GM12878 (cell line): ENCODE measurements at regions not wholly inside any gene's neighbourhood (a gene's known extent, or its start where the extent isn't known, plus 50 kb on each side); places are given as distances from the start of the nearest gene placed in this dataset.

ENCODE experiments used
- ATAC-seq: fragments of 200-7000 bp; cut with Tn5 transposase; 3 replicates; pipeline ENCODE4 v1.9.1; 2020; ENCODE audit warnings: mild to moderate bottlenecking, moderate library complexity
- BruUV-seq: library from RNA; stranded (reverse); fragments of 400-500 nt; replicated peaks from 2 replicates; lab custom pipeline; 2021; lab: Mats Ljungman, UMichigan
- CTCF ChIA-PET: fragments of 300-600 bp; sonication (Branson Sonifier 250); formaldehyde crosslinking; extraction: SDS; loops from one replicate; lab custom pipeline; 2021; ENCODE audit warnings: inconsistent platforms; lab: Yijun Ruan, JAX
- POLR2A ChIA-PET: fragments of 350-600 bp; formaldehyde crosslinking; extraction: SDS; loops from one replicate; lab custom pipeline; 2021; ENCODE audit warnings: inconsistent platforms; lab: Charles Lee
- RAD21 ChIA-PET: fragments of 300-600 bp; sonication (Branson Sonifier 250); formaldehyde crosslinking; loops from one replicate; lab custom pipeline; 2023; ENCODE audit warnings: antibody characterized with exemption; ENCODE audit not compliant: unreplicated experiment; lab: Charles Lee
- SMC1A ChIA-PET: fragments of 300-600 bp; sonication (Branson Sonifier 250); formaldehyde crosslinking; loops from one replicate; lab custom pipeline; 2023; ENCODE audit not compliant: unreplicated experiment, uncharacterized antibody; lab: Charles Lee
- DNase-seq: peaks from one replicate; pipeline ENCODE4 v3.0.0-alpha.2; 2011; ENCODE audit warnings: low read depth, low spot score
- FAIRE-seq: peaks from 3 replicates; lab custom pipeline; 2011; peaks lifted over from hg19 to GRCh38; lab: Jason Lieb, UNC
- H2AFZ ChIP-seq: 2 replicates; pipeline ENCODE4 v1.6.0; 2011; ENCODE audit warnings: low read depth, low read length, control low read depth; ENCODE audit not compliant: control insufficient read depth
- H3K27ac ChIP-seq: 2 replicates; pipeline ENCODE4 v1.5.1; 2011; ENCODE audit warnings: control low read depth; ENCODE audit not compliant: control insufficient read depth, insufficient read depth
- H3K27me3 ChIP-seq, 2 experiments: replicated peaks in 1 of 2; 2 replicates each; pipeline versions ENCODE4 v1.6.0 to v1.6.1; 2011; ENCODE audit warnings: low read length in 1 of 2; ENCODE audit not compliant: control insufficient read depth in 2 of 2, insufficient read depth in 2 of 2
- H3K36me3 ChIP-seq, 2 experiments: 2 replicates each; pipeline ENCODE4 v1.5.1; 2011; ENCODE audit warnings: low read length in 1 of 2; ENCODE audit not compliant: control insufficient read depth in 2 of 2, insufficient read depth in 2 of 2
- H3K4me1 ChIP-seq: 2 replicates; pipeline ENCODE4 v1.6.1; 2011; ENCODE audit warnings: mild to moderate bottlenecking, low read length, moderate library complexity, mixed read lengths; ENCODE audit not compliant: control insufficient read depth, insufficient read depth
- H3K4me2 ChIP-seq: 2 replicates; pipeline ENCODE4 v1.6.0; 2011; ENCODE audit warnings: control low read depth; ENCODE audit not compliant: control insufficient read depth, insufficient read depth
- H3K4me3 ChIP-seq: fragments of 200-600 bp; sonication (generic); 2 replicates; pipeline ENCODE4 v1.5.1; 2016
- H3K79me2 ChIP-seq: 2 replicates; pipeline ENCODE4 v1.6.0; 2011; ENCODE audit warnings: low read length; ENCODE audit not compliant: control insufficient read depth, insufficient read depth
- H3K9ac ChIP-seq: 2 replicates; pipeline ENCODE4 v1.8.0; 2011; ENCODE audit warnings: low read length, control low read depth, mixed read lengths; ENCODE audit not compliant: control insufficient read depth, insufficient read depth
- H3K9me3 ChIP-seq: replicated peaks from 3 replicates; pipeline ENCODE4 v1.5.1; 2011; ENCODE audit warnings: mild to moderate bottlenecking, low read length; ENCODE audit not compliant: control insufficient read depth, insufficient read depth
- H4K20me1 ChIP-seq: 2 replicates; pipeline ENCODE4 v1.6.0; 2011; ENCODE audit not compliant: control insufficient read depth, insufficient read depth
- EED ChIP-seq: sonication (generic); IDR thresholded peaks from 2 replicates; pipeline ENCODE4 v1.6.1; 2016; ENCODE audit warnings: antibody characterized with exemption, low read depth
- EGR1 ChIP-seq, 2 experiments: IDR thresholded peaks; 1 replicate in 1 of 2; 2 replicates in 1 of 2; pipeline ENCODE4 v1.6.1; 2011 to 2012; ENCODE audit warnings: low read depth in 2 of 2, low read length in 2 of 2, borderline replicate concordance in 1 of 2, mild to moderate bottlenecking in 1 of 2, moderate library complexity in 1 of 2
- MEF2A ChIP-seq: IDR thresholded peaks from 2 replicates; pipeline ENCODE4 v1.6.1; 2011; ENCODE audit warnings: low read depth, mild to moderate bottlenecking, low read length, moderate library complexity; ENCODE audit not compliant: insufficient read depth
- NFXL1 ChIP-seq: fragments of 450-650 bp; IDR thresholded peaks from 2 replicates; pipeline ENCODE4 v1.6.1; 2017; ENCODE audit warnings: antibody characterized with exemption, mild to moderate bottlenecking, borderline replicate concordance
- NFYB ChIP-seq: IDR thresholded peaks from 2 replicates; pipeline ENCODE4 v1.6.1; 2011; ENCODE audit warnings: low read depth, mild to moderate bottlenecking, low read length, improper control_type of control experiment, moderate library complexity; ENCODE audit not compliant: insufficient read depth
- NR2C2 ChIP-seq: IDR thresholded peaks from 2 replicates; pipeline ENCODE4 v1.6.1; 2011; ENCODE audit warnings: borderline replicate concordance, low read depth; ENCODE audit not compliant: control insufficient read depth, insufficient read length
- NRF1 ChIP-seq: conservative IDR thresholded peaks from 2 replicates; pipeline ENCODE4 v1.6.1; 2011; ENCODE audit warnings: mild to moderate bottlenecking, low read depth, low read length, improper control_type of control experiment
- PAX8 ChIP-seq: fragments of 450-650 bp; IDR thresholded peaks from 2 replicates; pipeline ENCODE4 v1.6.1; 2017; ENCODE audit warnings: mild to moderate bottlenecking, moderate library complexity
- POLR2A ChIP-seq: IDR thresholded peaks from 2 replicates; pipeline ENCODE4 v1.6.1; 2011; ENCODE audit warnings: low read depth, mild to moderate bottlenecking, low read length
- RCOR1 ChIP-seq: conservative IDR thresholded peaks from 2 replicates; pipeline ENCODE4 v1.6.1; 2012; ENCODE audit warnings: low read depth, low read length, improper control_type of control experiment
- SIX5 ChIP-seq: IDR thresholded peaks from 2 replicates; pipeline ENCODE4 v1.6.1; 2011; ENCODE audit warnings: mild to moderate bottlenecking, low read depth, low read length, moderate library complexity; ENCODE audit not compliant: severe bottlenecking
- SREBF2 ChIP-seq: IDR thresholded peaks from 2 replicates; pipeline ENCODE4 v1.6.1; 2012; ENCODE audit warnings: mild to moderate bottlenecking, low read length
- SUPT20H ChIP-seq: IDR thresholded peaks from 2 replicates; pipeline ENCODE4 v1.6.1; 2011; ENCODE audit warnings: low read depth, mild to moderate bottlenecking, low read length, moderate library complexity, borderline replicate concordance; ENCODE audit not compliant: control insufficient read depth
- ZNF207 ChIP-seq: fragments of 450-650 bp; IDR thresholded peaks from 2 replicates; pipeline ENCODE4 v1.6.1; 2014; ENCODE audit warnings: antibody characterized with exemption, mild to moderate bottlenecking, borderline replicate concordance
- ZNF687 ChIP-seq: fragments of 450-650 bp; IDR thresholded peaks from 2 replicates; pipeline ENCODE4 v1.6.1; 2017; ENCODE audit warnings: mild to moderate bottlenecking, moderate library complexity
- ZZZ3 ChIP-seq: IDR thresholded peaks from 2 replicates; pipeline ENCODE4 v1.6.1; 2011; ENCODE audit warnings: low read depth; ENCODE audit not compliant: control insufficient read depth, insufficient read length
- WGBS: methylation state at CpG from one replicate; pipeline ENCODE4 v1.1.6; 2016; ENCODE audit warnings: low lambda C conversion rate; ENCODE audit not compliant: insufficient replicate concordance, insufficient coverage; ENCODE audit errors: missing lambda C conversion rate; 5-methylcytosine and 5-hydroxymethylcytosine counted together
- in situ Hi-C: fragments of 300-500 bp; cut with MboI; formaldehyde crosslinking; loops from 9 replicates; pipeline ENCODE4 v1.14.3; 2018; ENCODE audit warnings: mixed read lengths
- intact Hi-C: fragments of 100-400 bp; cut with micrococcal nuclease; formaldehyde crosslinking; loops from one replicate; pipeline ENCODE4 v1.14.2; 2022; ENCODE audit not compliant: unreplicated experiment

- in situ Hi-C loops: no loop called here
- no peaks in the 10 kb centered on the region for H3K4me1 ChIP-seq
- no peak for TF ChIP-seq MEF2A
- TF ChIP-seq POLR2A: no peak
- TF ChIP-seq RCOR1: no peak
- TF ChIP-seq EED: no peak
- no peak for TF ChIP-seq ZNF207
- TF ChIP-seq NFYB: no peak
- no peak for TF ChIP-seq PAX8
- no peak for TF ChIP-seq ZZZ3
- no peak for TF ChIP-seq SIX5
- TF ChIP-seq EGR1 (IDR thresholded peaks at IDR 0.05; ENCODE audit: borderline replicate concordance in 1 of 2, low read depth in 2 of 2, low read length in 2 of 2): no peak
- no peak for TF ChIP-seq SUPT20H
- no peak for TF ChIP-seq NR2C2
- TF ChIP-seq SREBF2: no peak
- TF ChIP-seq NFXL1: no peak
- TF ChIP-seq ZNF687: no peak
- no peak for TF ChIP-seq NRF1
- TF ChIP-seq, all 136 proteins: peak for 0
- Histone ChIP-seq H3K4me2 (no peak overlapping the region), H3K36me3 (no peaks in the 10 kb centered on the region), H4K20me1 (no peaks in the 10 kb centered on the region), H3K9ac (no peak overlapping the region), H2AFZ (no peak overlapping the region), H3K27ac (no peak overlapping the region), H3K27me3 (no peaks in the 10 kb centered on the region), H3K9me3 (no peaks in the 10 kb centered on the region), H3K79me2 (no peaks in the 10 kb centered on the region), H3K4me3 (no peak overlapping the region)
- FAIRE-seq (no peak), ATAC-seq (no peak), DNase-seq (no peak)
- ChIA-PET CTCF (interaction anchor here (0.5 to 0.7 kb wide), 2 partner anchors 49 to 69 kb away, joined by 3 to 5 read pairs; no protein-coding TSS in a partner anchor), SMC1A (no interaction called here), RAD21 (no interaction called here), POLR2A (no interaction called here)
- BruUV-seq: no TSS peak
- WGBS: 22% methylated on average over 8 of the region's 8 CpGs
- intact Hi-C loops: no loop called here
These were observed 577.0 kb upstream of the MDFIC2 start for GRCh38 chr3:70889162-70890019.
